ENCODE measurements at regions not wholly inside any gene's neighbourhood (a gene's known extent, or its start where the extent isn't known, plus 50 kb on each side); places are given as distances from the start of the nearest gene placed in this dataset.

- H3K36me3 Mint-ChIP-seq, result no peaks in the 10 kb centered on the region
- H3K4me1 ChIP-seq (ENCODE audit: insufficient read depth, low read length), result no peaks in the 10 kb centered on the region
- H3K27me3 ChIP-seq (ENCODE audit: insufficient read depth, low read length, poor library complexity, severe bottlenecking), result no peaks in the 10 kb centered on the region
- H3K4me1 Mint-ChIP-seq, result peaks cover 0 to 6% (median 4%) of the 10 kb centered on the region in 3 donors
- H3K27me3 Mint-ChIP-seq, result peaks cover 6% of the 10 kb centered on the region in 2 donors
- peak in 3 of 5 donors; percentile 6 to 48 (median 25) for DNase-seq
- H3K27ac Mint-ChIP-seq, result no peak overlapping the region
- CTCF ChIA-PET, result interaction anchor here (0.7 to 2.6 kb wide), 7 partner anchors 25 to 362 kb away, joined by 3 to 11 read pairs (median 3); no protein-coding TSS in a partner anchor
- POLR2A ChIA-PET, result no interaction called here
- H3K4me3 ChIP-seq (ENCODE audit: low read length), result no peak overlapping the region
- H3K9me3 ChIP-seq (ENCODE audit: low read length), result no peaks in the 10 kb centered on the region
- no peaks in the 10 kb centered on the region for H3K9me3 Mint-ChIP-seq
- no peak overlapping the region for H3K27ac ChIP-seq (ENCODE audit: low read depth, low read length)
- H3K36me3 ChIP-seq (ENCODE audit: insufficient read depth, low read length), result no peaks in the 10 kb centered on the region
- H3K4me3 Mint-ChIP-seq, result no peak overlapping the region
These were observed 129.3 kb upstream of the IGF1R start for GRCh38 chr15:98518823-98519561.

- Mint-ChIP-seq H3K4me3 (no peak overlapping the region), H3K9me3 (no peaks in the 10 kb centered on the region), H3K27me3 (peaks cover 6% of the 10 kb centered on the region in 2 donors), H3K27ac (no peak overlapping the region), H3K36me3 (no peaks in the 10 kb centered on the region), H3K4me1 (peaks cover 0 to 6% (median 4%) of the 10 kb centered on the region in 3 donors)
- Histone ChIP-seq H3K27ac (ENCODE audit: low read depth, low read length) (no peak overlapping the region), H3K4me1 (ENCODE audit: insufficient read depth, low read length) (no peaks in the 10 kb centered on the region), H3K9me3 (ENCODE audit: low read length) (no peaks in the 10 kb centered on the region), H3K4me3 (ENCODE audit: low read length) (no peak overlapping the region), H3K36me3 (ENCODE audit: insufficient read depth, low read length) (no peaks in the 10 kb centered on the region), H3K27me3 (ENCODE audit: insufficient read depth, low read length, poor library complexity, severe bottlenecking) (no peaks in the 10 kb centered on the region)
- DNase-seq, result no peak
- POLR2A ChIA-PET, result interaction anchor here (0.7 kb wide), 1 partner anchor 11 kb away, joined by 3 read pairs; no protein-coding TSS in a partner anchor
- CTCF ChIA-PET, result interaction anchor here (0.8 to 2.6 kb wide), 6 partner anchors 26 to 361 kb away, joined by 3 to 11 read pairs (median 3); no protein-coding TSS in a partner anchor
These were observed 128.4 kb upstream of the IGF1R start for GRCh38 chr15:98519767-98520550.

- no peaks in the 10 kb centered on the region for H3K36me3 Mint-ChIP-seq
- H3K9me3 Mint-ChIP-seq, result no peaks in the 10 kb centered on the region
- H3K27ac ChIP-seq (ENCODE audit: low read depth, low read length), result no peak overlapping the region
- ChIA-PET CTCF (no interaction called here), POLR2A (no interaction called here)
- H3K27ac Mint-ChIP-seq, result no peak overlapping the region
- no peaks in the 10 kb centered on the region for H3K4me1 ChIP-seq (ENCODE audit: insufficient read depth, low read length)
- H3K4me3 ChIP-seq (ENCODE audit: low read length), result no peak overlapping the region
- no peak for DNase-seq
- H3K36me3 ChIP-seq (ENCODE audit: insufficient read depth, low read length), result no peaks in the 10 kb centered on the region
- H3K4me3 Mint-ChIP-seq, result no peak overlapping the region
- H3K4me1 Mint-ChIP-seq, result peaks cover 0 to 6% (median 4%) of the 10 kb centered on the region in 3 donors
- H3K27me3 ChIP-seq (ENCODE audit: insufficient read depth, low read length, poor library complexity, severe bottlenecking), result no peaks in the 10 kb centered on the region
- H3K9me3 ChIP-seq (ENCODE audit: low read length), result no peaks in the 10 kb centered on the region
- peaks cover 6 to 8% of the 10 kb centered on the region in 2 donors for H3K27me3 Mint-ChIP-seq
These were observed 126.2 kb upstream of the IGF1R start for GRCh38 chr15:98522127-98522526.

DNA sequence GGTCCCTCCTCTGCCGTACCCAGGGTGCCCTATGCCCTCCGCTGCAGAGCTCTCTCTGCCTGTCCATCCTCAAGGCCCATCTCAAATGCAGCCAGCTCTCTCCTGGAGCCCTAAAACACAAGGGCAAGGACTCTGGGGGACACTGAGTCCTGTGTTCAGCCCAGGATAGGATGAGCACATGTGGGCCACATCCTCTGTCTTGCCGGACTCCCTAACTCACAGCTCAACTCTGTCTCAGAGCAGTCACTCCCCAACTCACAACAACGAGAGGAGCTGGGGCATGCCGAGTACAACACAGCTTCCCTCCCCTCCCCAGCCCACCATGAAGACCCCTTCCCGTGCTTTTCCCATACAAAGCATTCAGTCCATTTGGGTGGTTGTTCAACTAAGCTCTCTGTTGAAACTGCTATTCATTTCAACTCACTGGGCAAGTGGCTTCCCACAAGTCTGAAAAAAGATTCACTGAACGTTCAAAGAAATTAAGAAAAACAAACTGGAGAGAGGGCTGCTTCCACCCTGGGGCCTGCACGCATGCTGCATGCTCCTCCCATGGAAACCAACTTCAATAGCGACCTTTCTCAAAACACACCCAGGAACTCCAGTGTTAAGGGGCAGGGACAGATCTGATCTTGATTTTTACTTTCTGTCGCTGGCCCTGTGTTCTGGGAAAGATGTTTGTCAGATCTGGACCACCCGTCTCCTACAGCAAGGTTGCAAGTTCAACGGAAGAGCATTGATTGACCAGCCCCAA lies 124.3 kb upstream of the IGF1R start:
- Mint-ChIP-seq H3K27me3 (peaks cover 4 to 8% of the 10 kb centered on the region in 2 donors), H3K36me3 (no peaks in the 10 kb centered on the region), H3K4me1 (peaks cover 0 to 3% (median under 1%) of the 10 kb centered on the region in 3 donors), H3K4me3 (no peak overlapping the region), H3K9me3 (no peaks in the 10 kb centered on the region), H3K27ac (no peak overlapping the region)
- Histone ChIP-seq H3K27ac (ENCODE audit: low read depth, low read length) (no peak overlapping the region), H3K4me1 (ENCODE audit: insufficient read depth, low read length) (no peaks in the 10 kb centered on the region), H3K27me3 (ENCODE audit: insufficient read depth, low read length, poor library complexity, severe bottlenecking) (no peaks in the 10 kb centered on the region), H3K36me3 (ENCODE audit: insufficient read depth, low read length) (no peaks in the 10 kb centered on the region), H3K9me3 (ENCODE audit: low read length) (no peaks in the 10 kb centered on the region), H3K4me3 (ENCODE audit: low read length) (no peak overlapping the region)
- no peak for DNase-seq
- POLR2A ChIA-PET, result no interaction called here
- CTCF ChIA-PET, result interaction anchor here (1.0 to 1.5 kb wide), 2 partner anchors 123 to 139 kb away, joined by 3 to 5 read pairs; no protein-coding TSS in a partner anchor

GRCh38 chr15:98524838-98525660 lies 123.3 kb upstream of the IGF1R start:
- H3K4me1 Mint-ChIP-seq, result no peaks in the 10 kb centered on the region
- H3K4me3 Mint-ChIP-seq, result no peak overlapping the region
- peaks cover 0 to 8% of the 10 kb centered on the region in 2 donors for H3K27me3 Mint-ChIP-seq
- no peak overlapping the region for H3K4me3 ChIP-seq (ENCODE audit: low read length)
- DNase-seq, result no peak
- no peak overlapping the region for H3K27ac ChIP-seq (ENCODE audit: low read depth, low read length)
- no peaks in the 10 kb centered on the region for H3K36me3 Mint-ChIP-seq
- H3K27me3 ChIP-seq (ENCODE audit: insufficient read depth, low read length, poor library complexity, severe bottlenecking), result no peaks in the 10 kb centered on the region
- no peaks in the 10 kb centered on the region for H3K4me1 ChIP-seq (ENCODE audit: insufficient read depth, low read length)
- H3K36me3 ChIP-seq (ENCODE audit: insufficient read depth, low read length), result no peaks in the 10 kb centered on the region
- no peaks in the 10 kb centered on the region for H3K9me3 ChIP-seq (ENCODE audit: low read length)
- CTCF ChIA-PET, result no interaction called here
- H3K9me3 Mint-ChIP-seq, result no peaks in the 10 kb centered on the region
- H3K27ac Mint-ChIP-seq, result peak overlapping the region in 1 of 8 donors; percentile 68
- POLR2A ChIA-PET, result no interaction called here

DNA sequence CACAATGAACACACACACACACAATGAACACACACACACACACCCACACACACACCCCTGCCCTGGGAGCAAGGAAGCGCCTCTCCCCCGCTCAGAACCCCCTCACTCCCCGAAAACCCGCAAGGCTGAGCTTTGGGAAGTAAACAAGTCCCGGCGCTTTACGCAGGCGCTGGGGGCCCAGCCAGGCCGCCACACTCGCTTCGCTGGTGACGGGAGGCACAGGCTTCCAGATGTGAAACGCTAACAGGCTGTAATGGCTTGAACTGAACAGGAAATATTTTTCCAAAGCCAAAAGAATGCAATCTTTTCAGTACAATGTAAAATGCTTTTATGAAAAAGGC lies 122.7 kb upstream of the IGF1R start:
- H3K4me3 ChIP-seq (ENCODE audit: low read length), result no peak overlapping the region
- H3K27me3 Mint-ChIP-seq, result peaks cover under 1 to 8% of the 10 kb centered on the region in 2 donors
- ChIA-PET CTCF (no interaction called here), POLR2A (no interaction called here)
- H3K36me3 ChIP-seq (ENCODE audit: insufficient read depth, low read length), result no peaks in the 10 kb centered on the region
- no peaks in the 10 kb centered on the region for H3K9me3 ChIP-seq (ENCODE audit: low read length)
- H3K27me3 ChIP-seq (ENCODE audit: insufficient read depth, low read length, poor library complexity, severe bottlenecking), result no peaks in the 10 kb centered on the region
- DNase-seq, result no peak
- H3K4me1 ChIP-seq (ENCODE audit: insufficient read depth, low read length), result no peaks in the 10 kb centered on the region
- no peak overlapping the region for H3K27ac Mint-ChIP-seq
- H3K36me3 Mint-ChIP-seq, result no peaks in the 10 kb centered on the region
- peaks cover 0 to under 1% (median 0%) of the 10 kb centered on the region in 5 donors for H3K9me3 Mint-ChIP-seq
- H3K4me1 Mint-ChIP-seq, result no peaks in the 10 kb centered on the region
- H3K4me3 Mint-ChIP-seq, result no peak overlapping the region
- H3K27ac ChIP-seq (ENCODE audit: low read depth, low read length), result no peak overlapping the region

GRCh38 chr15:98526094-98526493 lies 122.2 kb upstream of the IGF1R start:
- H3K27ac Mint-ChIP-seq, result no peak overlapping the region
- DNase-seq, result no peak
- Histone ChIP-seq H3K4me3 (ENCODE audit: low read length) (no peak overlapping the region), H3K36me3 (ENCODE audit: insufficient read depth, low read length) (no peaks in the 10 kb centered on the region), H3K27ac (ENCODE audit: low read depth, low read length) (no peak overlapping the region), H3K9me3 (ENCODE audit: low read length) (no peaks in the 10 kb centered on the region), H3K27me3 (ENCODE audit: insufficient read depth, low read length, poor library complexity, severe bottlenecking) (no peaks in the 10 kb centered on the region), H3K4me1 (ENCODE audit: insufficient read depth, low read length) (no peaks in the 10 kb centered on the region)
- peaks cover 0 to 2% (median 0%) of the 10 kb centered on the region in 5 donors for H3K9me3 Mint-ChIP-seq
- POLR2A ChIA-PET, result no interaction called here
- peaks cover 5 to 10% of the 10 kb centered on the region in 2 donors for H3K27me3 Mint-ChIP-seq
- no peaks in the 10 kb centered on the region for H3K36me3 Mint-ChIP-seq
- H3K4me1 Mint-ChIP-seq, result no peaks in the 10 kb centered on the region
- CTCF ChIA-PET, result no interaction called here
- H3K4me3 Mint-ChIP-seq, result no peak overlapping the region

Data from CD8-positive, alpha-beta memory T cell (primary cell).